HEK293 (cell line): ENCODE measurements at regions not wholly inside any gene's neighbourhood (a gene's known extent, or its start where the extent isn't known, plus 50 kb on each side); places are given as distances from the start of the nearest gene placed in this dataset.

Source experiments
- CTCF ChIP-seq: fragments of 450-650 bp; formaldehyde crosslinking; IDR thresholded peaks from 2 replicates; pipeline ENCODE4 v1.5.1; 2016; ENCODE audit warnings: missing biosample characterization, missing genetic modification characterization
- PBX3 ChIP-seq: sonication (generic); formaldehyde crosslinking; IDR thresholded peaks from 2 replicates; pipeline ENCODE4 v1.8.1; 2022; ENCODE audit warnings: mild to moderate bottlenecking, moderate library complexity, missing genetic modification reagents
- PRDM10 ChIP-seq: fragments of 450-650 bp; formaldehyde crosslinking; IDR thresholded peaks from 2 replicates; pipeline ENCODE4 v1.5.1; 2016; ENCODE audit warnings: missing biosample characterization, missing genetic modification characterization
- SETDB1 ChIP-seq: IDR thresholded peaks from one replicate; pipeline ENCODE4 v1.6.1; 2017; ENCODE audit warnings: mild to moderate bottlenecking, low read length, moderate library complexity, mixed read lengths; ENCODE audit not compliant: insufficient read length
- SP2 ChIP-seq: fragments of 450-650 bp; formaldehyde crosslinking; IDR thresholded peaks from 2 replicates; pipeline ENCODE4 v1.5.1; 2016; ENCODE audit warnings: missing biosample characterization, missing genetic modification characterization
- ZBTB17 ChIP-seq: fragments of 450-650 bp; formaldehyde crosslinking; IDR thresholded peaks from 2 replicates; pipeline ENCODE4 v1.5.1; 2016; ENCODE audit warnings: missing biosample characterization, missing genetic modification characterization
- ZFP41 ChIP-seq: fragments of 450-650 bp; formaldehyde crosslinking; IDR thresholded peaks from 2 replicates; pipeline ENCODE4 v1.5.1; 2016; ENCODE audit warnings: missing biosample characterization, missing genetic modification characterization, borderline replicate concordance
- TF ChIP-seq, protein P1 (sequence below): fragments of 450-650 bp; formaldehyde crosslinking; IDR thresholded peaks from 2 replicates; pipeline ENCODE4 v1.5.1; 2016; ENCODE audit warnings: missing biosample characterization, missing genetic modification characterization
- TF ChIP-seq, protein P2 (sequence below): fragments of 450-650 bp; formaldehyde crosslinking; optimal IDR thresholded peaks from 2 replicates; pipeline ENCODE3; 2016; ENCODE audit warnings: missing biosample characterization, mild to moderate bottlenecking, missing genetic modification characterization

GRCh38 chr9:102479191-102479590 is 515.9 kb upstream of the CYLC2 start:
- no peak for TF ChIP-seq CTCF
- TF ChIP-seq ZBTB17 (tag by site-specific recombination) = no peak
- TF ChIP-seq SETDB1 = no peak
- TF ChIP-seq SP2 (tag by site-specific recombination) = no peak
- TF ChIP-seq ZFP41 (tag by site-specific recombination) = no peak
- TF ChIP-seq PRDM10 (tag by site-specific recombination) = no peak
- no peak for TF ChIP-seq PBX3 (CRISPR knock-in tag)
- TF ChIP-seq, protein P1, sequence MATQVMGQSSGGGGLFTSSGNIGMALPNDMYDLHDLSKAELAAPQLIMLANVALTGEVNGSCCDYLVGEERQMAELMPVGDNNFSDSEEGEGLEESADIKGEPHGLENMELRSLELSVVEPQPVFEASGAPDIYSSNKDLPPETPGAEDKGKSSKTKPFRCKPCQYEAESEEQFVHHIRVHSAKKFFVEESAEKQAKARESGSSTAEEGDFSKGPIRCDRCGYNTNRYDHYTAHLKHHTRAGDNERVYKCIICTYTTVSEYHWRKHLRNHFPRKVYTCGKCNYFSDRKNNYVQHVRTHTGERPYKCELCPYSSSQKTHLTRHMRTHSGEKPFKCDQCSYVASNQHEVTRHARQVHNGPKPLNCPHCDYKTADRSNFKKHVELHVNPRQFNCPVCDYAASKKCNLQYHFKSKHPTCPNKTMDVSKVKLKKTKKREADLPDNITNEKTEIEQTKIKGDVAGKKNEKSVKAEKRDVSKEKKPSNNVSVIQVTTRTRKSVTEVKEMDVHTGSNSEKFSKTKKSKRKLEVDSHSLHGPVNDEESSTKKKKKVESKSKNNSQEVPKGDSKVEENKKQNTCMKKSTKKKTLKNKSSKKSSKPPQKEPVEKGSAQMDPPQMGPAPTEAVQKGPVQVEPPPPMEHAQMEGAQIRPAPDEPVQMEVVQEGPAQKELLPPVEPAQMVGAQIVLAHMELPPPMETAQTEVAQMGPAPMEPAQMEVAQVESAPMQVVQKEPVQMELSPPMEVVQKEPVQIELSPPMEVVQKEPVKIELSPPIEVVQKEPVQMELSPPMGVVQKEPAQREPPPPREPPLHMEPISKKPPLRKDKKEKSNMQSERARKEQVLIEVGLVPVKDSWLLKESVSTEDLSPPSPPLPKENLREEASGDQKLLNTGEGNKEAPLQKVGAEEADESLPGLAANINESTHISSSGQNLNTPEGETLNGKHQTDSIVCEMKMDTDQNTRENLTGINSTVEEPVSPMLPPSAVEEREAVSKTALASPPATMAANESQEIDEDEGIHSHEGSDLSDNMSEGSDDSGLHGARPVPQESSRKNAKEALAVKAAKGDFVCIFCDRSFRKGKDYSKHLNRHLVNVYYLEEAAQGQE = no peak
- TF ChIP-seq, protein P2, sequence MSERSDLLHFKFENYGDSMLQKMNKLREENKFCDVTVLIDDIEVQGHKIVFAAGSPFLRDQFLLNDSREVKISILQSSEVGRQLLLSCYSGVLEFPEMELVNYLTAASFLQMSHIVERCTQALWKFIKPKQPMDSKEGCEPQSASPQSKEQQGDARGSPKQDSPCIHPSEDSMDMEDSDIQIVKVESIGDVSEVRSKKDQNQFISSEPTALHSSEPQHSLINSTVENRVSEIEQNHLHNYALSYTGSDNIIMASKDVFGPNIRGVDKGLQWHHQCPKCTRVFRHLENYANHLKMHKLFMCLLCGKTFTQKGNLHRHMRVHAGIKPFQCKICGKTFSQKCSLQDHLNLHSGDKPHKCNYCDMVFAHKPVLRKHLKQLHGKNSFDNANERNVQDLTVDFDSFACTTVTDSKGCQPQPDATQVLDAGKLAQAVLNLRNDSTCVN (tag by site-specific recombination) = no peak
